HFFc6 (cell line): ENCODE measurements at regions not wholly inside any gene's neighbourhood (a gene's known extent, or its start where the extent isn't known, plus 50 kb on each side); places are given as distances from the start of the nearest gene placed in this dataset.

Experiments used
- DNase-seq: peaks from one replicate; pipeline ENCODE4 v3.0.0-alpha.2; 2018
- H3K27ac Mint-ChIP-seq: 2 replicates; pipeline ENCODE4 v1.8.0; 2020; ENCODE audit warnings: mild to moderate bottlenecking, mixed read lengths
- H3K27me3 Mint-ChIP-seq: 2 replicates; pipeline ENCODE4 v1.8.0; 2021; ENCODE audit warnings: mild to moderate bottlenecking, moderate library complexity, mixed read lengths; ENCODE audit not compliant: insufficient read depth
- H3K36me3 Mint-ChIP-seq: 2 replicates; pipeline ENCODE4 v1.8.0; 2021; ENCODE audit warnings: low read depth, mixed read lengths
- H3K4me1 Mint-ChIP-seq: 2 replicates; pipeline ENCODE4 v1.8.0; 2020; ENCODE audit warnings: low read depth, mixed read lengths
- H3K4me3 Mint-ChIP-seq: 2 replicates; pipeline ENCODE4 v1.8.0; 2020; ENCODE audit warnings: mild to moderate bottlenecking, moderate library complexity, mixed read lengths
- H3K9me3 Mint-ChIP-seq: 2 replicates; pipeline ENCODE4 v1.8.0; 2020; ENCODE audit warnings: mild to moderate bottlenecking, mixed read lengths
- TF ChIP-seq, protein P1 (sequence below): fragments of 200-600 bp; sonication (generic); IDR thresholded peaks from 2 replicates; pipeline ENCODE4 v1.5.0; 2021; ENCODE audit warnings: antibody characterized with exemption, mild to moderate bottlenecking

DNA sequence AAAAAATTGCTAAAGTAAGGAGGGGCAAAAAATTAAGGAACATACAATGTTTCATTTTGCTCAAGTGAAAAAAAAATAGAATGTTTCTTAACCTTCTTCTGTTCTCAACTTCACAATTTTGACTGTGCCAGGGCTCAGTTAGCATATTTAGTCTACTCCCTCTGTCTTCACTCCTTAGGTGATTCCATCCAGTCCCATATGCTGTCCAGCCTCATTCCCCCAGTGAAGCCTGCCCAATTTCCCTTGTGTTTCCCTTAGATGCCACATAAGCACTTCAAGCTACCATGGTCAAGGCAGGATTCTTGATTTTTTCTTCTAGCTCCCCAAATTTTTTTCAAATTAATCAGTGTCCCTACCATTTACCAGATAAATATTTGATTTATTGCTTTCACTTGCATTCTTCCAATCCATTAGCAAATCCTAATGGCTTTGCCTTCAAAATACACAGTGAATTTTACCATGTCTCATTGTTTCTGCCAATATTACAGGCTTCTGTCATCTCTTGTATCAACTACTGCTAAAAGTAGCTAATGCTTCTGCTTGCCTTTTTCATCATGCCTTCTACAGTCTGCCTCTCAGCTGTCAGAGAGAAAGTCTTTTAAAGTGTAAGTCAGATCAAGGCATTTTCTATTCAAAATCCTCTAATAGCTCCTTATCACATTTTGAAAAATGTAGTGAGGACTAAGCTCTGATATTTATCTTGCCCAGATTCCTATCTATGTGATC, 166.8 kb downstream of the MACC1 start:
- TF ChIP-seq, protein P1, sequence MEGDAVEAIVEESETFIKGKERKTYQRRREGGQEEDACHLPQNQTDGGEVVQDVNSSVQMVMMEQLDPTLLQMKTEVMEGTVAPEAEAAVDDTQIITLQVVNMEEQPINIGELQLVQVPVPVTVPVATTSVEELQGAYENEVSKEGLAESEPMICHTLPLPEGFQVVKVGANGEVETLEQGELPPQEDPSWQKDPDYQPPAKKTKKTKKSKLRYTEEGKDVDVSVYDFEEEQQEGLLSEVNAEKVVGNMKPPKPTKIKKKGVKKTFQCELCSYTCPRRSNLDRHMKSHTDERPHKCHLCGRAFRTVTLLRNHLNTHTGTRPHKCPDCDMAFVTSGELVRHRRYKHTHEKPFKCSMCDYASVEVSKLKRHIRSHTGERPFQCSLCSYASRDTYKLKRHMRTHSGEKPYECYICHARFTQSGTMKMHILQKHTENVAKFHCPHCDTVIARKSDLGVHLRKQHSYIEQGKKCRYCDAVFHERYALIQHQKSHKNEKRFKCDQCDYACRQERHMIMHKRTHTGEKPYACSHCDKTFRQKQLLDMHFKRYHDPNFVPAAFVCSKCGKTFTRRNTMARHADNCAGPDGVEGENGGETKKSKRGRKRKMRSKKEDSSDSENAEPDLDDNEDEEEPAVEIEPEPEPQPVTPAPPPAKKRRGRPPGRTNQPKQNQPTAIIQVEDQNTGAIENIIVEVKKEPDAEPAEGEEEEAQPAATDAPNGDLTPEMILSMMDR: no peak
- no peak for DNase-seq
- Mint-ChIP-seq H3K9me3 (peaks cover 28% of the 10 kb centered on the region), H3K4me3 (no peak overlapping the region), H3K27ac (no peak overlapping the region), H3K27me3 (no peaks in the 10 kb centered on the region; the same call in 1 of the 2 replicates), H3K4me1 (no peaks in the 10 kb centered on the region), H3K36me3 (no peaks in the 10 kb centered on the region; the same call in 1 of the 2 replicates)

DNA sequence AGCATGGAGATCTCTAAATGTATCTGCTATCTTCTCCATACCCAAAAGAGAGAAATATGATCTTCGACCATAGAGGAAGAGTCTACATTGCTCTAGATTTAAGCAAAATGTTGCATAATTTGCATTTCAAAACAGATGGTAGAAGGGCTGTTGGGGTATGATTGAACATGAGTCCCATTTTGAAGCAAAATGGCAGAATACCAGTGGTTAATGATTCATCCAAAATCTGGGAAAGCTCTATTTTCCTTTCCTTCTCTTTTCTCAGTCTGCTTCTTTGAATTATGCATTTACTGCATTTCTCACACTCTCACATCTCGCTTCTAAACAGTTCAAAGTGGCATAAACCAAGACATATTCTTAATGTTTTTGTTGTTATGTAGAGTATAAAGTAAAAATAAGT, 178.5 kb downstream of the MACC1 start:
- no peak for DNase-seq
- Mint-ChIP-seq H3K9me3 (peaks cover 21% of the 10 kb centered on the region), H3K27ac (no peak overlapping the region), H3K4me1 (peaks cover 6% of the 10 kb centered on the region; the same call in 1 of the 2 replicates), H3K4me3 (no peak overlapping the region), H3K36me3 (no peaks in the 10 kb centered on the region), H3K27me3 (no peaks in the 10 kb centered on the region)
- TF ChIP-seq, protein P1: no peak

DNA sequence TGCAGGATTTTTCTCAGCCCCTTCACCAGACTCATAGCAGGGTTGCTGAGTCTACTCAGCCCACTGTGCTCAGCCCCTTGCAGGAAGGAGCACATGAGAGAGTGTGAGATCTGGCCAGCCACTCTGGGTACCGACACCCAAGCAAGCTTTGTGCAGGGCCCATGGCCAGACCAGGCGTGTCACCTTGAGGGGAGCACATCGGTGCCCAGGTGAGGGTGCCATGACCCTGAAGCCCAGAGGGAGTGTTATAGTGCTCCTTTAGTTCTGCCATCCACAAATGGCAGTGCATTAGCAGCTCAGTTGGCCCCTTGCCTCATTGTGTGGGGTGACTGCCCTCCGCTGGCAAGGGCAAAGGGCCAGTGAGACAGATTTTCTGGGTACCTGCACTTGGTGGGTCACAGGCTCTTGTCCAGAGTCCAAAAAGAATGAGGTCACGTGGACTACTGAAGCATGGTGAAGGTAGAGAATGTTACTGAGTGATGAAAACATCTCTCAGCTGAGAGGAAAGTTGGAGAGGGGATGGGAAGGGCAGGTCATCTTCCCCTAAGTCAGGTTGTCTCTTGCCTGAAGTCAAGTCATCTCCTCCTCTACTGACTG, 181.8 kb downstream of the MACC1 start:
- peaks cover 6% of the 10 kb centered on the region; the same call in 1 of the 2 replicates for H3K4me1 Mint-ChIP-seq
- H3K27ac Mint-ChIP-seq: no peak overlapping the region
- H3K36me3 Mint-ChIP-seq: no peaks in the 10 kb centered on the region
- TF ChIP-seq, protein P1: no peak
- no peak for DNase-seq
- H3K4me3 Mint-ChIP-seq: no peak overlapping the region
- H3K9me3 Mint-ChIP-seq: peaks cover 21% of the 10 kb centered on the region
- no peaks in the 10 kb centered on the region for H3K27me3 Mint-ChIP-seq

DNA sequence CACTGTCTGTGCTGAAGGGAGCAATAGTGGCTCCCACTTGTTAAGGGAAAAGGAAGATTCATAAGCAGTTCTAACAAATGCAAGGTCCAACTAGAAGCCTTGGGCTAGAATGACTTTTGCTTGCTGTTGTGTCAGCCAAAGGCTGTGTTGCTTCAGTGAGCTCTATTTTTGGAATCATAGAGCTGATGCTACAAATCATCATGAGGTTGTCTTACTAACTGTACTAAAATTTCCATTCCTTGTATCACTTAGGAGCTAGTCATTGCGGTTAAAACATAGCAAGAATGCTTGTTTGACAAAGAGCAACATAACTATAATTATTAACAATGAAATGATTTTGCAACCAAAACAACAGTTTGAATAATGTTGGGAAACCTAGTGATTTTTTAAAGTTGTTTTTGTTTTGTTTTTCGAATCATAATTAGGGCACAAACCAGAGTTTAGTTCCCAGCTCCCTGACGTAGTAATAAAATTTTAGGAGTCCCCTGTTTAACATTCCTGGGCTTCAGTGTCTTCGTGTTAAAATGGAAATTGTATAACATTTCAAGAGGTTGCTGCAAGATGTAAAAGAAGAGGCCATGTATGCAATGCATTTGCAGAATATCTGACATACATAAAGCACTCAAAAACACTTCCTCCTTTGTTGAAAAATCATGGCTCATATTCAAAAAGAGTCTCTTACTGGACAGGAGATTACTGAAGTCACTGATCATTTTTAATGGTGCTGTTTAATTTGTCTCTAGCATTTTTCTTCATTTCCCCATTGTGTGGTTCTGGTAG, 183.4 kb downstream of the MACC1 start:
- Mint-ChIP-seq H3K27ac (peak overlapping the region; percentile 66; the same call in 1 of the 2 replicates), H3K36me3 (no peaks in the 10 kb centered on the region), H3K4me3 (no peak overlapping the region)

DNA sequence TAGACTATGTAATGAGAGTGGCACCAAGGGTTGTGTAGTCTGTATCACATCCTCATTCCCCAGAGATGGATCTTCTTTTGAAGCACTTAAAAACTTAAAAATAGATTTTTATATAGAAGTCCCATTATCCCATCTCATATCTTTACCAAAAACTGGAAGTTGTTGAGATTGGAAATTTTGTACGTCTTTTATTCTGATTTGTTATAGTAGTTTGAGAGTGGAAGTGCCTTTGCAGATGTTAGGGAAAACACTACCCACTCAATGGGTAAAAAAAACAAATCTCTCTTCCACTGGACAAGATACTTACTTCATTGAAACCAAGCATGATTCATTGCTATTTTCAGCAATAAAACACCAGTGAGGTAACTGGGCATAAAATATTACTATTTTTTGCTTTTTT, 184.4 kb downstream of the MACC1 start:
- Mint-ChIP-seq H3K9me3 (peaks cover 25% of the 10 kb centered on the region), H3K4me1 (peaks cover 6% of the 10 kb centered on the region; the same call in 1 of the 2 replicates), H3K36me3 (no peaks in the 10 kb centered on the region), H3K27ac (peak overlapping the region; percentile 66; the same call in 1 of the 2 replicates), H3K4me3 (no peak overlapping the region; the same call in 1 of the 2 replicates), H3K27me3 (peaks cover 1% of the 10 kb centered on the region; the same call in 1 of the 2 replicates)
- TF ChIP-seq, protein P1: no peak
- no peak for DNase-seq

More for the DNA sequence above, 183.4 kb downstream of the MACC1 start:
- H3K9me3 Mint-ChIP-seq: peaks cover 21% of the 10 kb centered on the region
- peaks cover 6% of the 10 kb centered on the region; the same call in 1 of the 2 replicates for H3K4me1 Mint-ChIP-seq
- peak; percentile 80 for DNase-seq
- TF ChIP-seq, protein P1: no peak
- no peaks in the 10 kb centered on the region for H3K27me3 Mint-ChIP-seq
